CD14-positive monocyte (primary cell): ENCODE measurements at regions not wholly inside any gene's neighbourhood (a gene's known extent, or its start where the extent isn't known, plus 50 kb on each side); places are given as distances from the start of the nearest gene placed in this dataset.
A peak's percentile ranks its signal among the peaks of the same experiment; 100 is the strongest.

Source experiments
- DNase-seq, 3 donors: peaks; one replicate each; pipeline ENCODE4 v3.0.0-alpha.2; 2011 to 2022
- H2AFZ ChIP-seq: 2 replicates; pipeline ENCODE4 v1.6.0; 2012; ENCODE audit warnings: mild to moderate bottlenecking, low read depth, low read length, inconsistent platforms; ENCODE audit not compliant: insufficient read depth, poor library complexity, severe bottlenecking
- H3K27ac ChIP-seq, 2 donors: 1 replicate in 1 of 2; 2 replicates in 1 of 2; pipeline ENCODE4 v1.5.1; 2012 to 2013; ENCODE audit warnings: low read length in 2 of 2, control low read depth in 1 of 2, inconsistent platforms in 1 of 2, low read depth in 1 of 2, mild to moderate bottlenecking in 1 of 2
- H3K27me3 ChIP-seq, 2 donors: one replicate each; pipeline versions ENCODE4 v1.6.0 to v1.6.1; 2011 to 2013; ENCODE audit warnings: low read length in 2 of 2; ENCODE audit not compliant: control insufficient read depth in 2 of 2, insufficient read depth in 2 of 2
- H3K36me3 ChIP-seq, 2 donors: replicated peaks in 1 of 2; 1 replicate in 1 of 2; 2 replicates in 1 of 2; pipeline versions ENCODE4 v1.5.1 to v1.6.1; 2012 to 2013; ENCODE audit warnings: low read length in 2 of 2, control low read depth in 1 of 2, inconsistent platforms in 1 of 2, mild to moderate bottlenecking in 1 of 2; ENCODE audit not compliant: insufficient read depth in 2 of 2, control insufficient read depth in 1 of 2
- H3K4me1 ChIP-seq, 2 donors: 1 replicate in 1 of 2; 2 replicates in 1 of 2; pipeline versions ENCODE4 v1.5.1 to v1.6.1; 2012 to 2013; ENCODE audit warnings: low read length in 2 of 2, control low read depth in 1 of 2, inconsistent platforms in 1 of 2, mild to moderate bottlenecking in 1 of 2, moderate library complexity in 1 of 2; ENCODE audit not compliant: insufficient read depth in 2 of 2, control insufficient read depth in 1 of 2
- H3K4me2 ChIP-seq: replicated peaks from 2 replicates; pipeline ENCODE3; 2012; ENCODE audit warnings: low read length, moderate library complexity, mild to moderate bottlenecking; ENCODE audit not compliant: poor library complexity, severe bottlenecking; ENCODE audit errors: extremely low read depth
- H3K4me3 ChIP-seq, 3 experiments: fragments of 200-600 bp in 1 of 3; sonication (generic) in 1 of 3; replicated peaks in 1 of 3; 1 replicate in 2 of 3; 2 replicates in 1 of 3; pipeline ENCODE4 v1.5.1; 2011 to 2013; ENCODE audit warnings: low read length in 3 of 3, mild to moderate bottlenecking in 3 of 3, control low read depth in 2 of 3, low read depth in 2 of 3, inconsistent platforms in 1 of 3, moderate library complexity in 1 of 3
- H3K79me2 ChIP-seq: 2 replicates; pipeline ENCODE4 v1.6.0; 2012; ENCODE audit warnings: mild to moderate bottlenecking, control low read depth, inconsistent platforms, low read length, moderate library complexity; ENCODE audit not compliant: insufficient read depth
- H3K9ac ChIP-seq: 2 replicates; pipeline ENCODE4 v1.6.0; 2017; ENCODE audit warnings: low read length, mild to moderate bottlenecking; ENCODE audit not compliant: insufficient read depth, poor library complexity, severe bottlenecking
- H3K9me3 ChIP-seq, 2 donors: replicated peaks in 1 of 2; 1 replicate in 1 of 2; 2 replicates in 1 of 2; pipeline versions ENCODE4 v1.5.1 to v1.6.1; 2012 to 2013; ENCODE audit warnings: low read length in 2 of 2, control low read depth in 1 of 2; ENCODE audit not compliant: control insufficient read depth in 1 of 2, insufficient read depth in 1 of 2
- H4K20me1 ChIP-seq: 2 replicates; pipeline ENCODE4 v1.6.0; 2012; ENCODE audit warnings: mild to moderate bottlenecking, low read length, control low read depth, moderate library complexity; ENCODE audit not compliant: insufficient read depth
- H3K27ac Mint-ChIP-seq, 7 donors: one replicate each; pipeline ENCODE4 v1.8.0; 2020; ENCODE audit warnings: mild to moderate bottlenecking in 7 of 7, mixed read lengths in 7 of 7, moderate library complexity in 6 of 7, inconsistent platforms in 2 of 7
- H3K27me3 Mint-ChIP-seq, 3 donors: one replicate each; pipeline ENCODE4 v1.8.0; 2021 to 2022; ENCODE audit warnings: low read depth in 3 of 3, mild to moderate bottlenecking in 3 of 3, mixed read lengths in 3 of 3, moderate library complexity in 3 of 3, inconsistent platforms in 1 of 3
- H3K36me3 Mint-ChIP-seq, 2 donors: one replicate each; pipeline ENCODE4 v1.8.0; 2020; ENCODE audit warnings: mixed read lengths in 2 of 2, inconsistent platforms in 1 of 2, mild to moderate bottlenecking in 1 of 2
- H3K4me1 Mint-ChIP-seq: one replicate; pipeline ENCODE4 v1.8.0; 2020; ENCODE audit warnings: mild to moderate bottlenecking, mixed read lengths
- H3K4me3 Mint-ChIP-seq, 2 donors: one replicate each; pipeline ENCODE4 v1.8.0; 2020; ENCODE audit warnings: mild to moderate bottlenecking in 2 of 2, mixed read lengths in 2 of 2, moderate library complexity in 1 of 2
- H3K9me3 Mint-ChIP-seq, 7 donors: one replicate each; pipeline ENCODE4 v1.8.0; 2020 to 2022; ENCODE audit warnings: mixed read lengths in 7 of 7, mild to moderate bottlenecking in 6 of 7, moderate library complexity in 6 of 7, inconsistent platforms in 2 of 7
- WGBS: methylation state at CpG from one replicate; pipeline ENCODE4 v1.1.5; 2013; ENCODE audit warnings: missing lambda C conversion rate; ENCODE audit not compliant: insufficient coverage; 5-methylcytosine and 5-hydroxymethylcytosine counted together
- intact Hi-C, 2 donors: fragments of 100-400 bp; cut with micrococcal nuclease; formaldehyde crosslinking; loops; one replicate each; pipeline versions ENCODE4 v1.15.0 to v1.15.1; 2023
- TF ChIP-seq, protein P1 (sequence below): fragments of 200-600 bp; IDR thresholded peaks from one replicate; pipeline ENCODE4 v1.8.0; 2022; ENCODE audit warnings: antibody characterized with exemption, mild to moderate bottlenecking

GRCh38 chr7:25034136-25034535 lies 54.2 kb upstream of the OSBPL3 start:
- Histone ChIP-seq H3K79me2 (no peaks in the 10 kb centered on the region), H3K4me3 (no peak overlapping the region), H3K27ac (no peak overlapping the region), H3K9me3 (peaks cover 0 to 6% of the 10 kb centered on the region in 2 donors), H3K4me2 (no peak overlapping the region), H4K20me1 (no peaks in the 10 kb centered on the region), H3K4me1 (no peaks in the 10 kb centered on the region), H2AFZ (no peak overlapping the region), H3K9ac (no peak overlapping the region), H3K36me3 (no peaks in the 10 kb centered on the region), H3K27me3 (no peaks in the 10 kb centered on the region)
- Mint-ChIP-seq H3K27me3 (peaks cover 2 to 8% (median 5%) of the 10 kb centered on the region in 3 donors), H3K4me3 (no peak overlapping the region), H3K36me3 (no peaks in the 10 kb centered on the region), H3K9me3 (peaks cover 2 to 19% (median 6%) of the 10 kb centered on the region in 7 donors), H3K27ac (no peak overlapping the region), H3K4me1 (no peaks in the 10 kb centered on the region)
- TF ChIP-seq, protein P1, sequence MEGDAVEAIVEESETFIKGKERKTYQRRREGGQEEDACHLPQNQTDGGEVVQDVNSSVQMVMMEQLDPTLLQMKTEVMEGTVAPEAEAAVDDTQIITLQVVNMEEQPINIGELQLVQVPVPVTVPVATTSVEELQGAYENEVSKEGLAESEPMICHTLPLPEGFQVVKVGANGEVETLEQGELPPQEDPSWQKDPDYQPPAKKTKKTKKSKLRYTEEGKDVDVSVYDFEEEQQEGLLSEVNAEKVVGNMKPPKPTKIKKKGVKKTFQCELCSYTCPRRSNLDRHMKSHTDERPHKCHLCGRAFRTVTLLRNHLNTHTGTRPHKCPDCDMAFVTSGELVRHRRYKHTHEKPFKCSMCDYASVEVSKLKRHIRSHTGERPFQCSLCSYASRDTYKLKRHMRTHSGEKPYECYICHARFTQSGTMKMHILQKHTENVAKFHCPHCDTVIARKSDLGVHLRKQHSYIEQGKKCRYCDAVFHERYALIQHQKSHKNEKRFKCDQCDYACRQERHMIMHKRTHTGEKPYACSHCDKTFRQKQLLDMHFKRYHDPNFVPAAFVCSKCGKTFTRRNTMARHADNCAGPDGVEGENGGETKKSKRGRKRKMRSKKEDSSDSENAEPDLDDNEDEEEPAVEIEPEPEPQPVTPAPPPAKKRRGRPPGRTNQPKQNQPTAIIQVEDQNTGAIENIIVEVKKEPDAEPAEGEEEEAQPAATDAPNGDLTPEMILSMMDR, result no peak
- no CpG with 5 or more reads among the region's 2 CpGs for WGBS
- intact Hi-C loops, result no loop called here
- no peak for DNase-seq

- H3K27me3 ChIP-seq, result no peaks in the 10 kb centered on the region
- no peak overlapping the region for H3K4me3 Mint-ChIP-seq
- H3K36me3 Mint-ChIP-seq, result no peaks in the 10 kb centered on the region
- H3K4me1 ChIP-seq, result no peaks in the 10 kb centered on the region
- no peak overlapping the region for H3K9ac ChIP-seq
- no peaks in the 10 kb centered on the region for H3K36me3 ChIP-seq
- TF ChIP-seq, protein P1, result no peak
- peaks cover 0 to 8% (median 5%) of the 10 kb centered on the region in 3 donors for H3K27me3 Mint-ChIP-seq
- H3K9me3 Mint-ChIP-seq, result peaks cover 2 to 19% (median 6%) of the 10 kb centered on the region in 7 donors
- H4K20me1 ChIP-seq, result no peaks in the 10 kb centered on the region
- intact Hi-C loops, result no loop called here
- peaks cover 0 to 6% of the 10 kb centered on the region in 2 donors for H3K9me3 ChIP-seq
- H3K27ac Mint-ChIP-seq, result peak overlapping the region in 1 of 7 donors; percentile 1
- DNase-seq, result no peak
- no peak overlapping the region for H3K4me2 ChIP-seq
- H2AFZ ChIP-seq, result no peak overlapping the region
- no peaks in the 10 kb centered on the region for H3K4me1 Mint-ChIP-seq
- H3K79me2 ChIP-seq, result no peaks in the 10 kb centered on the region
- 97% methylated on average over 8 of the region's 11 CpGs for WGBS
- no peak overlapping the region for H3K27ac ChIP-seq
- H3K4me3 ChIP-seq, result no peak overlapping the region
Measured at GRCh38 chr7:25032774-25033743, 53.1 kb upstream of the OSBPL3 start.
